SK-N-SH treated with all-trans-retinoic acid at 6 μM for 48 hours (cell line): ENCODE measurements at regions not wholly inside any gene's neighbourhood (a gene's known extent, or its start where the extent isn't known, plus 50 kb on each side); places are given as distances from the start of the nearest gene placed in this dataset.

Experiments used
- GLIS3 ChIP-seq: fragments of 250-450 bp; sonication (Bioruptor Pico); IDR thresholded peaks from 2 replicates; pipeline ENCODE4 v1.5.0; 2020; ENCODE audit warnings: mild to moderate bottlenecking, moderate library complexity
- ZFP3 ChIP-seq: fragments of 250-450 bp; sonication (Bioruptor Pico); IDR thresholded peaks from 2 replicates; pipeline ENCODE4 v1.5.0; 2020; ENCODE audit warnings: mild to moderate bottlenecking, moderate library complexity
- ZFP30 ChIP-seq: fragments of 450-650 bp; formaldehyde crosslinking; IDR thresholded peaks from 2 replicates; pipeline ENCODE4 v1.5.0; 2022; ENCODE audit warnings: mild to moderate bottlenecking, moderate library complexity
- TF ChIP-seq, protein P1 (sequence below): fragments of 250-450 bp; sonication (Bioruptor Pico); IDR thresholded peaks from 2 replicates; pipeline ENCODE4 v1.5.1; 2020; ENCODE audit warnings: low read depth, mild to moderate bottlenecking, moderate library complexity

DNA sequence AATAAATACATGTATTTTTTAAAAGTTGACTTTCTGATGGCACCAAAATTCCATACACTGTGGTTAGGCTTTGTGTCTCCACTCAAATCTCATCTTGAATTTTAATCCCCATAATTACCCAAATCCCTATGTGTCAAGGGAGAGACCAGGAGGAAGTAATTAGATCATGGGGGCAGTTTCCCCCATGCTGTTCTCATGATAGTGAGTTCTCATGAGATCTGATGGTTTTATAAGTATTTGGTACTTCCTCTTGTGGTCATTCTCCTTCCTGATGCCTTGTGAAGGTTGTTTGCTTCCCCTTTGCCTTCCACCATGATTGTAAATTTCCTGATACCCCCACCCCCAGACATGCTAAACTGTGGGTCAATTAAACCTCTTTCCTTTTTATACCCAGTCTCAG is 1218.4 kb upstream of the PRMT6 start:
- TF ChIP-seq GLIS3 (CRISPR knock-in tag): no peak
- no peak for TF ChIP-seq ZFP3 (CRISPR knock-in tag)
- no peak for TF ChIP-seq ZFP30 (CRISPR knock-in tag)
- TF ChIP-seq, protein P1, sequence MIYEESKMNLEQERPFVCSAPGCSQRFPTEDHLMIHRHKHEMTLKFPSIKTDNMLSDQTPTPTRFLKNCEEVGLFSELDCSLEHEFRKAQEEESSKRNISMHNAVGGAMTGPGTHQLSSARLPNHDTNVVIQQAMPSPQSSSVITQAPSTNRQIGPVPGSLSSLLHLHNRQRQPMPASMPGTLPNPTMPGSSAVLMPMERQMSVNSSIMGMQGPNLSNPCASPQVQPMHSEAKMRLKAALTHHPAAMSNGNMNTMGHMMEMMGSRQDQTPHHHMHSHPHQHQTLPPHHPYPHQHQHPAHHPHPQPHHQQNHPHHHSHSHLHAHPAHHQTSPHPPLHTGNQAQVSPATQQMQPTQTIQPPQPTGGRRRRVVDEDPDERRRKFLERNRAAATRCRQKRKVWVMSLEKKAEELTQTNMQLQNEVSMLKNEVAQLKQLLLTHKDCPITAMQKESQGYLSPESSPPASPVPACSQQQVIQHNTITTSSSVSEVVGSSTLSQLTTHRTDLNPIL (CRISPR knock-in tag): no peak
